ENCODE measurements at regions not wholly inside any gene's neighbourhood (a gene's known extent, or its start where the extent isn't known, plus 50 kb on each side); places are given as distances from the start of the nearest gene placed in this dataset.

- ATAC-seq = no peak
- intact Hi-C loops (cut with DNase I, micrococcal nuclease) = no loop called here
These were observed 128.1 kb upstream of the ANK3 start for GRCh38 chr10:60517805-60518204.

GRCh38 chr10:60513281-60513680, 123.6 kb upstream of the ANK3 start:
- DNase-seq (no peak), ATAC-seq (no peak)
- no peak for TF ChIP-seq CTCF (IDR thresholded peaks at IDR 0.05)
- Histone ChIP-seq H3K4me1 (ENCODE audit: low read depth) (no peaks in the 10 kb centered on the region), H3K4me3 (no peak overlapping the region), H3K9me3 (no peaks in the 10 kb centered on the region), H3K36me3 (ENCODE audit: low read depth) (no peaks in the 10 kb centered on the region)
- intact Hi-C loops (cut with DNase I, micrococcal nuclease) = no loop called here

More at GRCh38 chr10:60517805-60518204, 128.1 kb upstream of the ANK3 start:
- Histone ChIP-seq H3K9me3 (no peaks in the 10 kb centered on the region), H3K4me3 (no peak overlapping the region), H3K36me3 (ENCODE audit: low read depth) (no peaks in the 10 kb centered on the region), H3K4me1 (ENCODE audit: low read depth) (no peaks in the 10 kb centered on the region)
- no peak for TF ChIP-seq CTCF (IDR thresholded peaks at IDR 0.05)
- DNase-seq = no peak

- Histone ChIP-seq H3K36me3 (ENCODE audit: low read depth) (no peaks in the 10 kb centered on the region), H3K9me3 (no peaks in the 10 kb centered on the region), H3K4me1 (ENCODE audit: low read depth) (no peaks in the 10 kb centered on the region), H3K4me3 (no peak overlapping the region)
- DNase-seq (no peak), ATAC-seq (no peak)
- TF ChIP-seq CTCF (IDR thresholded peaks at IDR 0.05) = no peak
- intact Hi-C loops (cut with DNase I, micrococcal nuclease) = no loop called here
These were observed 122.0 kb upstream of the ANK3 start for GRCh38 chr10:60511477-60512229.

GRCh38 chr10:60508831-60509230, 119.2 kb upstream of the ANK3 start:
- no peak for TF ChIP-seq CTCF (IDR thresholded peaks at IDR 0.05)
- no peak for ATAC-seq
- Histone ChIP-seq H3K4me1 (ENCODE audit: low read depth) (no peaks in the 10 kb centered on the region), H3K9me3 (no peaks in the 10 kb centered on the region), H3K4me3 (no peak overlapping the region), H3K36me3 (ENCODE audit: low read depth) (no peaks in the 10 kb centered on the region)
- DNase-seq = no peak
- intact Hi-C loops (cut with DNase I, micrococcal nuclease) = no loop called here

GRCh38 chr10:60508037-60508436, 118.4 kb upstream of the ANK3 start:
- ATAC-seq (no peak), DNase-seq (no peak)
- no peaks in the 10 kb centered on the region for H3K36me3 ChIP-seq (ENCODE audit: low read depth)
- TF ChIP-seq CTCF (IDR thresholded peaks at IDR 0.05) = no peak
- no peak overlapping the region for H3K4me3 ChIP-seq
- no peaks in the 10 kb centered on the region for H3K9me3 ChIP-seq
- intact Hi-C loops (cut with DNase I, micrococcal nuclease) = no loop called here
- no peaks in the 10 kb centered on the region for H3K4me1 ChIP-seq (ENCODE audit: low read depth)

All from mucosa of descending colon (tissue), 3 donors.